Lung (tissue), 11 donors: ENCODE measurements at regions not wholly inside any gene's neighbourhood (a gene's known extent, or its start where the extent isn't known, plus 50 kb on each side); places are given as distances from the start of the nearest gene placed in this dataset.

Source experiments
- ATAC-seq: fragments of 200-7000 bp; cut with Tn5 transposase; one replicate; pipeline ENCODE4 v1.9.1; 2020; ENCODE audit warnings: moderate number of reproducible peaks; ENCODE audit not compliant: insufficient read depth, low FRiP score
- DNase-seq, 3 donors: peaks; one replicate each; pipeline ENCODE4 v3.0.0-alpha.2; 2013 to 2017
- H3K27ac ChIP-seq, 2 donors: one replicate each; pipeline ENCODE4 v1.5.1; 2013; ENCODE audit warnings: mild to moderate bottlenecking in 2 of 2, moderate library complexity in 2 of 2, control low read depth in 1 of 2, inconsistent platforms in 1 of 2, low read depth in 1 of 2, low read length in 1 of 2
- H3K27me3 ChIP-seq, 3 donors: one replicate each; pipeline ENCODE4 v1.5.1; 2013; ENCODE audit warnings: low read length in 2 of 3; ENCODE audit not compliant: control insufficient read depth in 3 of 3, insufficient read depth in 3 of 3
- H3K36me3 ChIP-seq, 4 donors: one replicate each; pipeline ENCODE4 v1.5.1; 2013; ENCODE audit warnings: low read length in 4 of 4, mild to moderate bottlenecking in 1 of 4, moderate library complexity in 1 of 4; ENCODE audit not compliant: control insufficient read depth in 4 of 4, insufficient read depth in 4 of 4
- H3K4me1 ChIP-seq, 5 donors: one replicate each; pipeline ENCODE4 v1.5.1; 2013; ENCODE audit warnings: low read length in 5 of 5, mild to moderate bottlenecking in 2 of 5, moderate library complexity in 1 of 5; ENCODE audit not compliant: control insufficient read depth in 5 of 5, insufficient read depth in 5 of 5
- H3K4me3 ChIP-seq: one replicate; pipeline ENCODE4 v1.5.1; 2013; ENCODE audit warnings: mild to moderate bottlenecking, control low read depth, moderate library complexity
- H3K9ac ChIP-seq, 2 donors: one replicate each; pipeline ENCODE4 v1.5.1; 2013; ENCODE audit warnings: low read length in 2 of 2, control low read depth in 1 of 2; ENCODE audit not compliant: insufficient read depth in 1 of 2
- H3K9me3 ChIP-seq, 4 donors: one replicate each; pipeline ENCODE4 v1.5.1; 2013; ENCODE audit warnings: low read length in 3 of 4, mild to moderate bottlenecking in 1 of 4, moderate library complexity in 1 of 4; ENCODE audit not compliant: control insufficient read depth in 4 of 4, insufficient read depth in 3 of 4
- WGBS, 2 donors: extraction: QIAGEN DNeasy Blood & Tissue Kit; methylation state at CpG; one replicate each; pipeline ENCODE4 v1.1.7; 2013; 5-methylcytosine and 5-hydroxymethylcytosine counted together
- TF ChIP-seq, protein P1 (sequence below): IDR thresholded peaks from 2 replicates; pipeline ENCODE4 v1.5.1; 2012; ENCODE audit warnings: mild to moderate bottlenecking; ENCODE audit errors: control extremely low read depth, extremely low read depth
- donor health status: control.
- donor health status: control.
- donor health status: Bipolar disorder and iron deficiency.
- donor health status: healthy.
- donor health status: DM: yes; HTN: yes; CAD: no.

DNA sequence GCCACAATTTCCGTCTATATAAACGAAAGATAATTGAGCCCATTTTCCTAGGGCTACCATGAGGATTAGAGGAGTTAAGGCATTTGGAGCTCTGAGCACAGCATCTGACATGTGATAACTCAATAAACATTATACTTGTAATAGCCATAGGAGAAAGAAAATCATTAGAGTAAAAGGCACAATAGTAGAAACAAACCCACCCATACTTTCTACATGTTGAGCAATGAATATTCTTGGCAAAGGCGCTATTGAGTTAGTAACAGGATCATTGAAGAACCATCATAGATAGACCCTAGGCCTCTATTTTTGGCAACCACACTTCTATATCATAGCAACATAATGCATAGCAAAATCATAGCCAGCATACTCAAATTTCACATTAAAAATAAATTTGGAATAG, 664.1 kb downstream of the NOVA1 start:
- 77 to 84% methylated on average over 3 of the region's 3 CpGs for WGBS, 2 donors
- peak in 2 of 3 donors; percentile 90 to 92 for DNase-seq
- Histone ChIP-seq H3K4me3 (no peak overlapping the region), H3K4me1 (peaks cover 0 to 32% (median 6%) of the 10 kb centered on the region in 5 donors), H3K9me3 (no peaks in the 10 kb centered on the region), H3K9ac (no peak overlapping the region), H3K36me3 (no peaks in the 10 kb centered on the region), H3K27me3 (no peaks in the 10 kb centered on the region), H3K27ac (no peak overlapping the region)
- TF ChIP-seq, protein P1, sequence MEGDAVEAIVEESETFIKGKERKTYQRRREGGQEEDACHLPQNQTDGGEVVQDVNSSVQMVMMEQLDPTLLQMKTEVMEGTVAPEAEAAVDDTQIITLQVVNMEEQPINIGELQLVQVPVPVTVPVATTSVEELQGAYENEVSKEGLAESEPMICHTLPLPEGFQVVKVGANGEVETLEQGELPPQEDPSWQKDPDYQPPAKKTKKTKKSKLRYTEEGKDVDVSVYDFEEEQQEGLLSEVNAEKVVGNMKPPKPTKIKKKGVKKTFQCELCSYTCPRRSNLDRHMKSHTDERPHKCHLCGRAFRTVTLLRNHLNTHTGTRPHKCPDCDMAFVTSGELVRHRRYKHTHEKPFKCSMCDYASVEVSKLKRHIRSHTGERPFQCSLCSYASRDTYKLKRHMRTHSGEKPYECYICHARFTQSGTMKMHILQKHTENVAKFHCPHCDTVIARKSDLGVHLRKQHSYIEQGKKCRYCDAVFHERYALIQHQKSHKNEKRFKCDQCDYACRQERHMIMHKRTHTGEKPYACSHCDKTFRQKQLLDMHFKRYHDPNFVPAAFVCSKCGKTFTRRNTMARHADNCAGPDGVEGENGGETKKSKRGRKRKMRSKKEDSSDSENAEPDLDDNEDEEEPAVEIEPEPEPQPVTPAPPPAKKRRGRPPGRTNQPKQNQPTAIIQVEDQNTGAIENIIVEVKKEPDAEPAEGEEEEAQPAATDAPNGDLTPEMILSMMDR = no peak
- no peak for ATAC-seq

DNA sequence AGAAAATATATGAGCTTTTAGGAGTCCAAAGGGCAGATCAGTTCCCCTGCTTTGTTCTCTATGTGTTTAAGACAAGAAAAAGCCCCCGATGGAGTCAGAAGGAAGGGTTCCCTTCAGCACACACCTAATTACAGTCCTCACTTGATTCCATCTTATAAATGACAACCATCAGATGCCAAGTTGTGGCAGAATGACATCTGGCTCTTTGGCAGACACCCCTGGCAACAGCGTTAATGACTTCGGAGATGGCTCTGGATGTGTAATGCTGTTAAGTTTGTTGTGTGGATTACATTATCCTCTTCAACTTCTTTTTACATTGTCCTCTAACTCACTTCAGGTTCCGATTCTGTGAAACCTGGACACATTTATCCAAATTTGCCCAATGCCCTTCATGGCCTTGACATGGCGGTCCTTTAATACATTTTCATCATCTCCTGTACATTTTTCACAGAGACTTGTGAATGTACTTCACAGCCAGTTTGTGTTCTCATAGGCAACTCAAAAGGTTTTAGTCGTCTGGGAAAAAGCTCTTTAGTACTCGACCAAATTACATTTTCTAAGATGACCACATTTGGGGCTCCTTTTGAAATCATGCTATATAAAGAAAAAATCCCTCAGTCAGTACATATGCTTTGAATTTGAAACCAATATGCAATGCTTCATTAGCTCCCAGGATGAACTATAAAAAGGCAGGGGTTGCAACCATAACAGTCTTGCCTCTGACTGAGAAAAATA, 667.8 kb downstream of the NOVA1 start:
- 73 to 88% methylated on average over 7 of the region's 7 CpGs for WGBS, 2 donors
- H3K9me3 ChIP-seq = no peaks in the 10 kb centered on the region
- no peak overlapping the region for H3K4me3 ChIP-seq

DNA sequence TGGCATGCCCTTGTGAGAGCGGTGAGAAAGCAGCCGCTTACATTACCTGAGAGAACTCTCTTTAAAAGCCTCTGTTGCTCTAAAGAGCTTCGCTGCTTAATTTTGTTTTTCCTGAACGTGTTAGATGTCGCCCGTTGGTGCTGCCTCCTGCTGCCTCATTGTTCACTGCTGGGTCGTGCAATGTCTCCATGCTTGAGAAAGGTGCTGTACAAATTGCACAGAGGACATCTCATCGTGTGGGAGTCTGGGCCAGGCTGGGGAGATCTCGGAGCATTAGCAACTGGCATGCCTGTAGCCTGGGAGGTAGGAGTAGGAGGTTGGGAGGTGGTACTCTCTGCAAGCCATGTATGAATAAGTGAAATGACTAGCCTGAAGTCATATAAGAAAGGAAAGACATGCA, 686.0 kb downstream of the NOVA1 start:
- TF ChIP-seq, protein P1 = no peak
- Histone ChIP-seq H3K27me3 (no peaks in the 10 kb centered on the region), H3K36me3 (no peaks in the 10 kb centered on the region), H3K9me3 (no peaks in the 10 kb centered on the region), H3K4me3 (no peak overlapping the region), H3K27ac (no peak overlapping the region), H3K9ac (no peak overlapping the region), H3K4me1 (peaks cover 0 to 8% (median 0%) of the 10 kb centered on the region in 5 donors)
- ATAC-seq (no peak), DNase-seq (no peak)
- 83 to 92% methylated on average over 9 of the region's 9 CpGs for WGBS, 2 donors

More for the DNA sequence above, 667.8 kb downstream of the NOVA1 start:
- Histone ChIP-seq H3K27ac (no peak overlapping the region), H3K27me3 (no peaks in the 10 kb centered on the region), H3K4me1 (peaks cover 0 to 41% (median 6%) of the 10 kb centered on the region in 5 donors), H3K36me3 (no peaks in the 10 kb centered on the region), H3K9ac (no peak overlapping the region)
- peak; percentile 63 to 82 (median 82) for DNase-seq
- ATAC-seq = no peak
- TF ChIP-seq, protein P1 = no peak
